Stimulated activated CD4-positive, alpha-beta T cell treated with anti-CD3 and anti-CD28 coated beads, Interleukin-2, amount 100 ng/mL, for 4 hours (primary cell): ENCODE measurements at regions not wholly inside any gene's neighbourhood (a gene's known extent, or its start where the extent isn't known, plus 50 kb on each side); places are given as distances from the start of the nearest gene placed in this dataset.

Experiments used
- DNase-seq: peaks from one replicate; pipeline ENCODE4 v3.0.0-alpha.2; 2020; ENCODE audit warnings: low read depth

DNA sequence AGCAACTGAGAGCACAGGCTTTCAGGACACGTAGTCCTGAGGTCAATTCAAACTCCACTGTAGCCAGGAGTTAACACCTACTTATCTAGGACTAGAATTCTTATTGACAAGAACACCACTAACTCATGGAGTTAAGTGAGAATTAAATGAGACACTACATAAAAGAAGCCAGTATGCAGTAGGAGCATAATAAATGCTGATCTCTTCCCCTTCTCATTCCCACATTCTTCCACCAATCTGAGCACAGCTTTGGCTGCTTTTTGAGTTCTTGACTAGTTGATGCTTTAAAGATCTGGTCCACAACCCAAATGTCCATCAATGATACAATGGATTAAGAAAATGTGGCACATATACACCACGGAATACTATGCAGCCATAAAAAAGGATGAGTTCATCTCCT is 55.2 kb downstream of the TTC32 start:
- DNase-seq, result no peak

GRCh38 chr2:19846030-19846429 is 55.8 kb downstream of the TTC32 start:
- no peak for DNase-seq

GRCh38 chr2:19845323-19845920 is 56.4 kb downstream of the TTC32 start:
- DNase-seq, result no peak

DNA sequence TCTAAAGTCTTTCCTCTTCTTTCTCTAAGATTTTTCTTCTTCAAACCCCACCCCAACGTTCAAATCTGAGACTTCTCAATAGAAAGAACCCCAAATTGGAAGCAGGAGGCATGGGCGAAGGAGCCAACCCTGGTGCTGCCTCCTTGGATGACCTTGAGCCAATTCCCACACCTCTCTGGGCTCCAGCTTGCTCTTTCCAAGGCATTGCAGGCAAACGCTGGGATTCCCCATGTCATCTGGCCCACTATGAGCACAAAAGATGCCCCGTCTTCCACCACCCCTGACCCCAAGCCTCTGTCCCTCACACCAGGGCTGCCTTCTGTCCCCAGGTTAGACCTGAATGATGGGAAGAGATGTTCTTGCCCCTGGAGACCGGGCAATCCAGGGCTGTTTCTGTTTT is 57.0 kb downstream of the TTC32 start:
- no peak for DNase-seq

DNA sequence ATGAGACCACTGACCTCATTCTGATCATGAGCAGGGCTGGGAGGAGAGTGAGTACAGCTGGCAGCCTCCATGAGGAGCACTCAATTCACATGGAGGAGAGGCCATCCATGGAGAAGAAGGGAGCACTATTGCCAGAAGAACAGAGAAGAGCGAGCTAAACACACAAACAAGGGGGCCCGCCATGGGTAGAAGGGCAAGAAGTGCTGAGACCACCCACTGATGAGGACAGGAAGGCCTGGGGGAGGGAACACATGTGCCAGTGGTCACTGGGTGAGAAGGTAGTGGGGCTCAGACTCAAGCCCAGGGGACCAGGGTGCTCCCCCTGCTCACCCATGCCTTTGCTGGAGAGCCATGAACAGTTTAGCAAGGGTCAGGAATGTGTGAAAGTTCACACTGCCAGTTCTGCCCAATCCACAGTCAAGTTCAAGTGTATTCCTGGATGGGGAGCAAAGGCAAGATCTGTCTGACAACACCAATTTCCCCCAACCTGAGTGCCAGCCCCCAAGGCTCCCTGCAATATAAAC is 57.7 kb downstream of the TTC32 start:
- no peak for DNase-seq

- no peak for DNase-seq
These were observed 59.7 kb downstream of the TTC32 start for GRCh38 chr2:19841918-19842693.

GRCh38 chr2:19839438-19839837 is 62.3 kb downstream of the TTC32 start:
- no peak for DNase-seq

DNA sequence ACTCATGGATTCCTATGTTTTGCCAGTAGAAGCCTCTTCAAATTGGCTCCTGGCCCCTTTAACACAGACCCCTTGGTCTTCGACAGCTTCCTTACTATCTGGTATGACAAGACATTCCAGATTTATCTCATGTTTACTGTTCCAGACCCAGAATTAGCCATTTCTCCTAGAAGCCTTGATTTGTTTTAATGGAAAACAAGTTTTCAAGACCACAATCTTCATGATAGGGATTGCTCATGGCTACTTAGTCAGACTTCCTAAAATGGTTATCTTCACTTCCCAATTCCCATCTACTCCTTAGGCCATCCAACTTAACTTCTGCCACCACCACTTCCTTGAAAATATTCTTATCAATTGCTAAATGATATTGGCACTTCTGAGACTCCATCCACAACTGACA is 63.2 kb downstream of the TTC32 start:
- no peak for DNase-seq

DNA sequence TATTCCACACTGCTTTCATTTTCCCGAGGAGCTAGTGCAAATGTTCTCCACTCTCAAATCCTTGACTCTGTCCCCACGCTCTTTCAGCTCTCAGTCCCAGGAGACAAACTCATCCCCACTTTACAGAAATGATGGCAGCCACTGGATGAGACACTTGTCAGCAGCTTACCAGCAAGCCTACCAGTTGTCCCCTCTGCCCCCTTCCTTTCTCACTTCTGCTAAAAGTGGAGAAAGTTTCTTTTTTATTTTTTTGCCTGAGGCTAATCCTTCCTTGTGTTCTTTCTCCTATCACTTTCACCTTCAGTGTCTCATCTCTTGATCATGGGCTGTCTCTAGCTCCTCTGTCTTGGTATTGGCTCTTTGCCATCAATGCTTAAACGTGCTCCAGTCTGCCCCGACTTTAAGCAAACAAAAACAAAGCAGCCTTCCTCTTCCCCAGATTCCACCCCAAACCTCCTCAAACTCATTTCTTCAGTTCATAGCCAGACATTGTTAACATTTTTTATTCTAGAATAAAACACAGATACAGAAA is 64.5 kb downstream of the TTC32 start:
- DNase-seq, result no peak

GRCh38 chr2:19835781-19836281 is 66.0 kb downstream of the TTC32 start:
- DNase-seq, result no peak

DNA sequence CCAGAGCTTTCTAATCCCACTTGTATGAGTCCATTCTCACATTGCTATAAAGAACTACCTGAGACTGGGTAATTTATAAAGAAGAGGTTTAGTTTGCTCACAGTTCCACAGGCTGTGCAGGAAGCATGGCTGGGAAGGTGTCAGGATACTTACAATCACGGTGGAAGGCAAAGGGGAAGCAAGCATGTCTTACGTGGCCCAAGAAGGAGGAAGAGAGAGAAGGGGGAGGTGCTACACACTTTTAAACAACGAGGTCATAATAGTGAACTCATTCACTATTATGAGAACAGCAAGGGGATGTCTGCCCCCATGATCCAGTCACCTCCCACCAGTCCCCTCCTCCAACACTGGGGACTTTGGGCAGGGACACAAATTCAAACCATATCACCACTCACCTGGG is 67.8 kb downstream of the TTC32 start:
- no peak for DNase-seq

DNA sequence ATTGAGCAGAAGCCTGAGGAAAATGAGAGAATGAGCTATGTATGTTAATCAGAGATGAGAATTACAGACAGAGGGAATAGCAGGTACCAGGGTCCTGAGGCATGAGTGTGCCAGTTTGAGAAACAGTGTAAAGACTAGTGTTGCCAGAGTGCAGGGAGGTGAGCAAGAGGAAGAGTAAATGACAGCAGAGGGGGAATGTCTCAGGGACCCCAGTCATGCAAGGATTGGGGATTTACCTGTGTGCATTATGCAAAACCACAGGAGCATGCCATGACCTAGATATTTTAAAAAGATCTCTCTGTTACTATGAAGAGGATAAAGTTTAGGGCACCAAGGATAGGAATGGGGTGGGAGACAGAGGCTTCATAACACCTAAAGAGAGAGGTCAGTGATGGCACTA is 72.1 kb downstream of the TTC32 start:
- DNase-seq, result no peak

DNA sequence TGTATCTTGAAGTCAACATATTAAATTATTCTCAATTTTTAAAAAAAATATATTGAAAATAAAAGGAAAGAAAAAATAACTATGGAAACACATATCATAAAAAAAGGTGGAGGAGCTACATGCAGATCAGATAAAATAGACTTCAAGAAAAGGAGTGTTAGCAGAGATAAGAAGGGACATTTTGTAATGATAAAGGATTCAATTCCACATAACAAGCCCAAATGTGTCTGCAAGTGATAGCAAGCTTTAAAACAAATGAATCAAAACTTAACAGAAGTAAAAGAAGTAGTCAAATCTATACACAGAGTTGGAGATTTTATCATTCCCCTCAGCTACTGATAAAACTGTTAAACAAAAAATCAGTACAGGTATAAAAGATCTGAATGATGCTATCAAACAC is 74.9 kb downstream of the TTC32 start:
- DNase-seq, result no peak

- DNase-seq, result no peak
These were observed 78.3 kb downstream of the TTC32 start for GRCh38 chr2:19823507-19823906.

- DNase-seq, result no peak
These were observed 82.4 kb downstream of the TTC32 start for GRCh38 chr2:19819097-19820065.

GRCh38 chr2:19818543-19818942 is 83.2 kb downstream of the TTC32 start:
- no peak for DNase-seq

- DNase-seq, result no peak
These were observed 83.7 kb downstream of the TTC32 start for GRCh38 chr2:19818039-19818438.

- DNase-seq, result no peak
These were observed 86.0 kb downstream of the TTC32 start for GRCh38 chr2:19815746-19816145.

DNA sequence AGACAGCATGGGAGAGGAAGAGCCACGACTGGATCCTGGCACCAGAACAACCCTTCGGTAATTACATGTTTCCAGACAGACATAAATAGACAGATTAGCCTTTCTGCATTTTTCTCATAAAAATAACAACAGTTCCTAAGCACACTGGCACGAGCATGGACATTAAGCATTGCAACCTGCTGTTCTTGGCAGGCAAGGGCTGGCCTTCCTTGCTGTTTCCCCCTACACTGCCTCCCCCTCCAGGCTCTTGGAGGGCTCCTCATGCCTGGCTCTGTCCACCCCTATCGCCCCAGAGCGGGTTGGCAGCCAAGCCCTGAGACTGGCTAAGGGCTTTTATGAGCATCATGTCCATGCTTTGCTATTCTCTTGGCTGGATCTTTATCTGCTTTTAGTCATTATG is 89.6 kb downstream of the TTC32 start:
- DNase-seq, result no peak

GRCh38 chr2:19811186-19811585 is 90.6 kb downstream of the TTC32 start:
- no peak for DNase-seq

- DNase-seq, result no peak
These were observed 91.1 kb downstream of the TTC32 start for GRCh38 chr2:19810637-19811036.

DNA sequence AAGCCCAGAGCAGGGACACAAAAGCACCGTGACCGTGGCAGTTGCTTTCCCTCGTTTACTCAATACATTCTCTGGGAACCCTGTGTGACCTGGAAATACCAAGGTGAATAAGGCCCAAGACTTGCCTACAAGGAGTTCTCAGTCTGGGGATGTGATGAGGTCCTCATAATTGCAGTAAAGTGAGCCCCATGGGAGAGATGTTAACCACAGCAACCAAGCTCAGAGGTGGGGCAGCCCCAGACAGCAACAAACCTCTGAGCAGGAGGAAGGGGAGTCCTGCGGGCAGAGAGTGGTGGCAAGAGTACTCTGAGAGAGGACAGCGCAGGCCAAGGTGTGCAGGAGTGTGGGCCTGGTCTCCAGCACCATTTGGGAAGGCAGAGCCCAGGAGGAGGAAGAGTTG is 91.6 kb downstream of the TTC32 start:
- DNase-seq, result no peak
